ENCODE measurements at regions not wholly inside any gene's neighbourhood (a gene's known extent, or its start where the extent isn't known, plus 50 kb on each side); places are given as distances from the start of the nearest gene placed in this dataset.
"Not testable (repeated sequence)": the region's sequence is repeated elsewhere in the genome, so short reads cannot be mapped to it uniquely, and the experiment has no call there.

DNA sequence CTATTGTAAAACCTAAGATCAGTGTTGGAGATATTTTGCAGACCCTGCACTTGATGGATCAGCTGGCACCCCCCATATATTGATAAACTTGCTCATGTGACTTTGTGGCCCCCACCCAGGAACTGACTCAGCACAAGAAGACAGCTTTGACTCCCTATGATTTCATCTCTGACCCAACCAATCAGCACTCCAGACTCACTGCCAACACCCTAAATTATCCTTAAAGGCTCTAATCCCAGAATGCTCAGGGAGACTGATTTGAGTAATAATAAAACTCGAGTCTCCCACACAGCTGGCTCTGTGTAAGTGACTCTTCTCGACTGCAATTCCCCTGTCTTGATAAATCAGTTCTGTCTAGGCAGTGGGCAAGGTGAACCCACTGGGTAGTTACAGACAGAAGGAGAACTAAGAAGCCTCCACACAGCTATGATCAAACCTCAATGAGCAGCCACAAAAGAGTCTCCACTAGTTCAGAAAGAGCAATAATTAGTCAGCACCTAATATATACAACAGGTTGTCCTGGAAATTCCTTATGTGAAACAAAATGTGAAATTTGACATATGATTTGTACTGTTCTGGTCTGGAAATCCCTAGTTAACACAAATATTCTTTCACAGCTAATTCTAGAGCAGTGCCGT is 52.2 kb downstream of the ACTL7B start:
- DNase-seq = no peak

DNA sequence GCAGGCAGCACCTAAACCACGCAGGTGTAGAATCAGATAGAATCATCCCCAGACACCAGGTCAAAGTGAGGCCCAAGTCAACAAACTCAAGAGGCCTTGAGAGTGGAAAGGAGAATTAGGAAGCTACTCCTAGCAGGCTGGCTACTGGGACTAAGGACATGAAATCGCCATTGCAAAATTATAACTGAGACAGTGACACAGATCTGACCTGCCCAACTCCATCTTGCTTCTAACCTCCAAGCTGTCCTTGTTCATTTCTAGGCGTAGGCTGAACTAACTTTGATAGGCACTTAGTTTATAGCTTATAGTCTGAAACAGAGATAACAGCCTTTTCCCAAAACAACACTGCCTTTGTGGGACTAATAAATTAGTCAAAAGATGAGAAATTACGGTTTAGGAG is 52.8 kb downstream of the ACTL7B start:
- DNase-seq = no peak

DNA sequence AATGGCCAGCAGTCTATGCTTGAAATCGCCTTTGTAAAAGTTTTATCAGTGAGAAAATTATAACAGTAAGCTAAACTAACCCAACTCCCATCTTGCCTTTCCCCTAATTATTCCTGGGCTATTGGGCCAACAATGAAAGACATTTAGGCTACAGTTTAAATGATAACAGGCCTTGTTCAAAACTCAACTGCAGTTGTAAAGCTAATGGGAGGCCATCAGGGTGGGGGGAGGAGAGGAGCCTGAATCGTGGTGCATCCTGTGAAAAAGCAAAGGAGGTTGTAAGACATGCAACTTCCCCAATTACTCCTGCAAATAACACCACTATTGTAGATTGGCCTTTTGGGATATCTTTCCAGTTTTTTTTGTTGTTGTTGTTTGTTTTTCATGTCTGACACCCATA is 53.8 kb downstream of the ACTL7B start:
- no peak for DNase-seq

DNA sequence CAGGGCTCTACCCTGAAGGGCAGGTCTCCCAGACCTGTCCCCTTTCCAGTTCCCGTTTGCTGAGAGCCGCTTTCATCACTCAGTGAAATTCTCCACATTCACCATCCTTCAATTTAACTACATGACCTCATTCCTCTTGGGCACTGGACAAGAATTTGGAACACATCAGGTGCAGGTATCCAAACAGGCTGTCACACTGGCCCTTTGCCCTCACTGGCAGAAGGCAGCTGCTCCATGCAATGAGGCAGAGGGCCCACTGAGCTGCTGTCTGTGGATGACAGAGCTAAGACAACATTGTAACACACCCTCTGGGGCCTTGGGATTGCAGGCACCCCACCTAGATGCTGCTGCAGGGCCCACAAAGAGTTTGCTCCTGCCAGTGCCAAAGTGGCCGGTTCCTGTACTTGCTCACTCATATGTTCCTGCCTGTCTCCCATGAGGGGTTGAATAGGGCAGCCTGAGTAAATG is 55.1 kb downstream of the ACTL7B start:
- no peak for DNase-seq

- DNase-seq = no peak
Observed at GRCh38 chr9:108793573-108793972, 62.2 kb downstream of the ACTL7B start.

GRCh38 chr9:108789742-108790141 is 66.0 kb downstream of the ACTL7B start:
- no peak for DNase-seq

DNA sequence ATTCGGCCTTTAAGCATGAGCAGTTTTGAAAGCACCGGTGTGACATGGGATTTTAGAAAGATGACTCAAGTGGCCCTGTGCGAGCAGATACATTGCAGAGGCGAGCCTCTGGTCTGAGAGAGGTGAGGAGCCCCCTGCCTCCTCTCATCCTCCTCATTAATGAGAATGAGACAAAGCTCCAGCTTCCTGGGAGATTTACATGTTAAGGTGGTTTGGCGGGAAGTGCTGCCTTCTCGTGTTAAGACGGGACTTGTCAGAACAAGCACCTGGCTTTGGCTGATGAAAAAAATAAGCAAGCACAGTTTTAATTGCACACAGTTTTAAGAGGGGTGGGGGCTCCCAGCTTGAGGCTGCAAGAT is 68.1 kb downstream of the ACTL7B start:
- DNase-seq = no peak

- no peak for DNase-seq
Observed at GRCh38 chr9:108786901-108787689, 68.7 kb downstream of the ACTL7B start.

DNA sequence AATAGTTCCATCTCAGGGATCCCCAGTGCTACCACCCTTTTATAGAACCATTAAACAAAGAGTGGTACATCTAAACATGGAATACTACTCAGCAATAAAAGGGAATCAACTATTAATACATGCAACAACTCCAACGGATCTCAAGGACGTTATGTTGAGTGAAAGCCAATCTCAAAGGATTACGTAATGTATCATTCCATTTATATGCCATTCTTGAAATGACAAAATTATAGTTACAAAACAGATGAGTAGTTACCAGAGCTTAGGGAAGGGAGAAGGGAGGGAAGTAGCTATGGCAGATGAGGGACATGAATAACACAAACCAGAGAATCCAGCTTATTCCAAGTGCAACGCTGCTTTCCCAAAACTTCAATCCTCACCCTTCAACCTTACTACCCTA is 69.5 kb downstream of the ACTL7B start:
- DNase-seq = no peak

DNA sequence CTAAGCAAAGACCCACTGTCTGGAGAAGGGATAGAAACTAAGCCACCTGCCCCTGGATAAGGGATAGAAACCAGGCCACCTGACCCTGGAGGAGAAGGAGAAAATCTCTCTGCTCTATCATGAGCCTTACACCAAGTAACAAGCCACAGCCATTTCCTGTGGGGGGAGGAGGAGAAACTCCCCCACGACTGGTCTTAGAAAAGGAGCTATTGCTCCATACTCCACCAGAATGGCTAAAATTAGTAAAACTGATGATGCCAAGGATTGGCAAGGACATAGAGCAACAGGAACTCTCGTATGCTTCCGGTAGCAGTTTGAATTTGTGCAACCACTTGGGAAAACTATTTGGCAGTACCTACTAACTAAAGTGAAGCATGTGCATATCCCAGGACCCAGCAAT is 70.8 kb downstream of the ACTL7B start:
- no peak for DNase-seq

DNA sequence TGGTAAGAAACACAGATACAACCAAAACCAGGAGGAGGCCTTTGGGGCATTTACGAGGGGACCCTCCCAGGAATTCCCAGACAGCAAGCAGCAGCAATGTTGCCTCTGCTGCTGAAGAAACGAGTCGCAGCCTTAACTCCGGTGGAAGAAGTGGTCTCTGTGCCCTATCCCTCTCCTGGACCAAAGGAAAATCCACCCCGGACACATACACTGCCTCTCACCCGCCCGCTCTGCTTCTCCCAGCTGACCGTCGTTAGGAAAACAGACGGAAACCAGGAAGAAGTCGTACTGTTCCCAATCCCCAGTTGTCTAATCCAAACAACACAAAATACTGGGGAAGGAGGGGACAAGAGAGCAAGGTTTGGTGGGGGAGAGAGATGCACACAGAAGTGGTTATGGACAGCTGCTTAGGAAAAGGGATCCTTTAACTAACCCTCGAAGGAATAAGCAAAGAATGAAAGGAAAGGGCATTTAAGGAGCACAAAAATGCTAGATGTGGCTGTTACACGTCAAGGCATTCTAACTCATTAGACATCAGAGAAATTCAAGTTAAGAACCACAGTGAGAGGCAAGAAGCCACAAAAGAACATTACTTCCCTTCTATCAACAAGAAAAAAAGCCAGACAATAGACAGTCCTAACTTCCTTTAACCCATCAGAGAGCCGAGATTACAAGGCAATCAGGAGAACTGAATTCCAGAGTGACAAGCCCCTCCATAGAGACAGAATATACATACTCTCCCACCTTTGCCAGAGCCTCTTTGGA is 71.9 kb downstream of the ACTL7B start:
- peak; percentile 12 for DNase-seq

GRCh38 chr9:108783326-108783725 is 72.5 kb downstream of the ACTL7B start:
- no peak for DNase-seq

GRCh38 chr9:108780942-108781734 is 74.6 kb downstream of the ACTL7B start:
- no peak for DNase-seq

DNA sequence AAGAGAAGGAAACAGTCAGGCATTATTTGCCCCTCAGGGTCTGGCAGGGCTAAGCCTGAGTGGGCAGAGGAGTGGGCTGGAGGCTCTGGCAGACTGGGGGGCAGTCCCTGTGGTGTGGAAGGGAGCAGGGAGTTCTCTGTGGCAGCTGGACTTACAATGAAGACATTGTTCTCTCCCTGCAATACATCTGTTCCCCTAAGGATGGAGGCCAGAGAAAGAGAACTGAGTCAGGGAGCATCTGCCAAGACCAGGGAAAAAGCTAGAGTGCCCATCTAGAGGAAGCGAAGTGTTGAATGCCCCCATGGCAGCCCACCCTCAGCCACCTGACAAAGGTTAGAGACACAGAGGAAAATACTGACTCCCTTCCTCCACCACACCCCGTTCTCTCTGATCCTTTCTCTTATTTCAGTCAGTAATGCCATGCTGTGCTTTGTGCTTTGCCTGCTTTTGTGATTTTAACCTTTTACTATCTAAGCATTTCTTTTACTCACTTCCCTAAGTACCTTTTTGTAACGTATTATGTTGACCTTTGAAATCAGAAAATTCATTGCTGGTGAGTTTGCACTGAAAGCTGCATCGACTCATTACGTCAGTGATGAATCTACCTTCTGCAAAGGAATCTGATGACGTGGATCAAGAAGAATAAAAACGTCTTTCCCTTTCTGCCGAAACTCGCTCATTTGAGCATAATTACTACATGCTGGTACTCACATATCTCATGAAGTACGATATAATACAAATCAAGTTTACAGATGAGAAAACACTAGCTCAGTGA is 76.0 kb downstream of the ACTL7B start:
- DNase-seq = no peak

GRCh38 chr9:108776920-108777639 is 78.7 kb downstream of the ACTL7B start:
- DNase-seq = peak; percentile 3

DNA sequence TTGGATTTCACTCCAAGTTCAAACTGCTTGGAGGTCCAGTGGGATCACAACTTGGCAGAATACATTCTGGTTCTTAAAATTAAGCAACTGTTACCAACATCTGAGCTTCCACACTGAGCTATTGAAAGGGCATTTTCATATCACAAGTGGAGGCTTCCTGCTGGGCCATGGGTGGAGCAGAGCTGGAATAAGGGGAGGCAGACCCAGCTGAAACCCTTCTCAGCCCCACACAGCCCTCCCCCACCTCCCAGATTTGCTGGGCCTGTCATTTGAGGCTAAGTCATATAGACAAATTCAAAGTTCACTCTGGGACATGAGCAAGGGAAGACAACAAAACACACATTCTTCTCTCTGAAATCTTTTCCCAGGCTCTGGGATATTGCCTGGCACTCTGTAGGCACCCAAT is 79.9 kb downstream of the ACTL7B start:
- DNase-seq = no peak

DNA sequence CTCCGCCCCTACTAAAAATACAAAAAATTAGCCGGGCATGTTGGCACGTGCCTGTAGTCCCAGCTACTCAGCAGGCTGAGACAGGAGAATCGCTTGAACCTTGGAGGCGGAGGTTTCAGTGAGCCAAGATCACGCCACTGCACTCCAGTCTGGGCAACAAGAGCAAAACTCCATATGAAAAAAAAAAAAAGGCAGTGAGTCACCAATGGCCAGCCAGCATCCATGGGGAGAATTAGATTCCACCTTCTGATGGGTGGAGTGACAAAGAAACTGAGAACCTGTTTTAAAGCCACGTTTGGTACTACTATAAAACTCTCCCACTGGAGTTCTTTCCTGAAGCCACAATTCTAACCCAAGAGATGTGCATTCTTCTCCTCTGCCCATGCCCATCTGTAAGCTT is 81.7 kb downstream of the ACTL7B start:
- DNase-seq = not testable (repeated sequence)

DNA sequence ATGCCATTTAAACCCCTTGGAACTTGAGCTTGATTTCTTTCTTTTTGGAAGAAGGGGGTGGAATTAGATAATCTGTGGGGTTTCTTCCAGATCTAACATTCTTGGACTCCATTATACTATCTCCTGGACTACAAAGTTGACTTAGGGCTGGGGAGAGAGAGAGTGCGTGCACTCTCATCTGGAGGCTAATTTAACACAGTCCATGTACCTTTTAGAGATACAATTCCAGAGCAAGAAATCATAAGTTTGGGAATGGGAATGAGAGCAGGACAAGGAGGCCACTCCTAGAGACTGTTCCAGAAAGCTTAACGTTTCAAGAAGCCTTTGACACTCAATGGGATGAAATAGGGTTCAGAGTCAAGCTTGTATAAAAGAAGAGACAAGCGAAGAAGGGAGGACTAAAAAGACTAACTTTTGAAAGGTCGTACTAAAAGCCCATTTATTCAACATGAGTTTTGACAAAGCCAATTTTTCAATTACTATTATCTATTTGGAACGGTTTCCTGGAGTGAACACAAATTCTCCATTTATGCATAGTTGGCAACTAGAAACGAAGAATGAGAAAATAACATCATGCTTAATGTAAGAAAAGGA is 83.4 kb downstream of the ACTL7B start:
- DNase-seq = no peak

GRCh38 chr9:108768744-108769143 is 87.0 kb downstream of the ACTL7B start:
- DNase-seq = no peak

- no peak for DNase-seq
Observed at GRCh38 chr9:108766626-108767161, 89.1 kb downstream of the ACTL7B start.

DNA sequence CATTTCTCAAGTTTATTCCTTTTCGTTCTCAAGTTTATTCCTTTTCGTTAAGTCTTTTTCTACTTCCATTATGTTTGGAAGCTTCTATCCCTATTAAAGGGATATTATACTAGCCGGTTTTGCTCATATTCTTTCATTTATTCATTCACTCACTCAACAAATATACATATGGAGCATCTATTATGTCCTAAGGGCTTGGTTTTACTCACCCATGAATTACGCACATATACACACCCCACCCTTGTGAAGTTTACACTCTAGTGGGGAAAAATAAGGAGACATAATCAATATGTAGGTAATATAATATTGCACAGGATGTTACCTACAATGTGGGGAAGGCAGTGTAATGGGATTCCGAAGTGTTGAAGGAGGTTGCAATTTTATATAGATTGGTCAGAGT is 90.5 kb downstream of the ACTL7B start:
- no peak for DNase-seq

Data from dermis blood vessel endothelial cell (primary cell).